ENCODE measurements at regions not wholly inside any gene's neighbourhood (a gene's known extent, or its start where the extent isn't known, plus 50 kb on each side); places are given as distances from the start of the nearest gene placed in this dataset.
"Not testable (repeated sequence)": the region's sequence is repeated elsewhere in the genome, so short reads cannot be mapped to it uniquely, and the experiment has no call there.

DNA sequence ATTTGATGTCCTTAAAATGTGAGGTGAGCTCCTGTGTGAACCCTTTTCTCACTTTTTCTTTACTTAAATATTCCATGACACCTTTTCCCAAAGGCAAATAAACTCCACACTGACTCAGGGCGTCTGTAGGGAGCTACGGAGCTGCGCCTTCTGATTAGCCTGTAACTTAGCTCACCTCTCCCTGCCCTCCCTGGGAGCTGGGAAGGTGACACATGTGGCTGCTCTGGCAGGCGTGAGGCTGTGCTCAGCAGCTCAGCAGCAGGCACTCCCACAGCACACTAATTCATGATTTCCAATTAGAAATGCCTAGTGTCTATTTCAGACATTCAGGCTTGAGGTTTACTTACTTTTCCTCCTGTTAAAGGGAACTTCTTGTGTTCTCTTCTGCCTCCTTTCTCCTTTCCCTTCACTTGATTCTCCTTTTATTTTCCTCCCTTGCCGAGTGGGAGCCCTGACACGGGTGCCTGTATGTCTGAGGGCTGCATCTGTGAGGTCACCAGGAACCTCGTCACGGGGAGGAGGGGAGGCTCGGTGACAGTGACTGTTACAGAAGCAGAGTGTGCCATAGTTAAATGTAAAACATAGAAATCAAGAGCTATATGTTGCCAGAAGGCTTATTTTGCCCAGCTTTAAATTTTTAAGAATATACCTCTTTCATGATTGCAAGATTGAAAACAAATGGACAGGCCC is 437.1 kb downstream of the DCDC2C start:
- DNase-seq: no peak

GRCh38 chr2:4144731-4145130 is 441.4 kb downstream of the DCDC2C start:
- no peak for DNase-seq

DNA sequence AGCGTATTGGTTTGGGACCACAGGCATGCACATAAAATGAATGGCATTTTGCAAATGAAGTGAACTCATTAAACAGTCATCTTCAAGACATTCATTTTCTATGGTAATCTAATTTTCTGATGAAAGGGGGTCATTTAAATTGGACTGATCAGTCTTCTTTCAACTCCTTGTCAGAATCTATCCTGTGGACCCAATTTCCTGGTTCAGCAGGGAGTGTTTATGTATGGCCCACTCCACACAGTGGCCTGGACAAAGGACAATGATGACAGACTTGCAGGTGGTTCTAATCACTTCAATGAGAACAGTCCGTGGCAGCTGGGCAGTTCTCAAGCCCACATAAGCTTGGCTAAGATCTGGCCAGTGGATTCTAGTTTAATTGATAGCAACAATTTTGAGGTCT is 448.1 kb downstream of the DCDC2C start:
- DNase-seq: no peak

DNA sequence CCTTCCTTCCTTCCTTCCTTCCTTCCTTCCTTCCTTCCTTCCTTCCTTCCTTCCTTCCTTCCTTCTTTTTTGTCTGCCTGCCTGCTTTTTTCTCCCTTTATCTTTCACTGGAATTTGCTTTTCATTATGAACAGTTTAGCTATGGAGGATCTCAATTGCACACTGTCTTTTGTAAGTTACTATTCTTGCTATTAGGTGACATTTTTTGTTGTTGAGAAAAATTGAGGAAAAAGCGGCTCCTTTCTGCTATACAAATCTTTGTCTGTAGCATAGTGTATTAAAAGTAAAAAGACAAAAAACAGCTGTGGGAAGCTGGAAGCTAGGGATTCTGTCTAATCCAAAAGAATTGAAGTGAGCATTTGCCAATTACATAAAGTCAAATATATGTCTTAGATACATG is 448.7 kb downstream of the DCDC2C start:
- DNase-seq: no peak

GRCh38 chr2:4168834-4169233 is 465.5 kb downstream of the DCDC2C start:
- no peak for DNase-seq

GRCh38 chr2:4174796-4175195 is 471.4 kb downstream of the DCDC2C start:
- no peak for DNase-seq

- DNase-seq: no peak
These were observed 472.0 kb downstream of the DCDC2C start for GRCh38 chr2:4175343-4175742.

- DNase-seq: no peak
These were observed 477.3 kb downstream of the DCDC2C start for GRCh38 chr2:4180631-4181030.

GRCh38 chr2:4181062-4181461 is 477.7 kb downstream of the DCDC2C start:
- no peak for DNase-seq

GRCh38 chr2:4188561-4188960 is 485.2 kb downstream of the DCDC2C start:
- no peak for DNase-seq

DNA sequence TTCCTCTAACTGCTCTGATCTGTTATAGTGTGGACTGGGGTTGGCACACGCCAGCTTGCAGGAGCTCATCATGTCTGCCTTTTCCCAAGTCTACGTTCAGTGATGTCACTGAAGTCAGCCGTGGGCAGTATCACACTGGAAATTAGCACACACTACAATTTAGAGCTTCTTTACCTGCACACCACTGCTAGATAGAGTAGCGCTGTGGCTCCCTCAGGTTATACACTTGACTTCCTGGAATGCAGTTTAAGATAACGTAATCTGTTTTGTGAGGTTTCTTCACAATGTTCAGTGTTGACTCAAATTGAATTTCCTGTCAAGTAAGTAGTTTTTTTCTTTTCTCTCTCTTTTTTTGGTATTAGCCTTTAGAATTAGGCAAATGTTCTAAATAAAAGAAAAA is 487.2 kb downstream of the DCDC2C start:
- no peak for DNase-seq

DNA sequence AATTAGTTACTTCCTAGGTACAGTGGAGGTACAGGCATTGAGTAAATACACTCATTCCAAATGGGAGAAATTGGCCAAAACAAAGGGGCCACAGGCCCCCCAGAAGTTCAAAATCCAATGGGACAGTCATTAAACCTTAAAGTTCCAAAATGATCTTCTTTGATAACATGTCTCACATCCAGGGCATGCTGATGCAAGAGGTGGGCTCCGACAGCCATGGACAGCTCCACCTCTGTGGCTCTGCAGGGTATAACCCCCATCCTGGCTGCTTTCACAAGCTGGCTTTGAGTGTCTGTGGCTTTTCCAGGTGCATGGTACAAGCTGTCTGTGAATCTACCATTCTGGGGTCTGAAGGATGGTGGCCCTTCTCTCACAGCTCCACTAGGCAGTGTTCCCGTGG is 488.7 kb downstream of the DCDC2C start:
- DNase-seq: no peak

DNA sequence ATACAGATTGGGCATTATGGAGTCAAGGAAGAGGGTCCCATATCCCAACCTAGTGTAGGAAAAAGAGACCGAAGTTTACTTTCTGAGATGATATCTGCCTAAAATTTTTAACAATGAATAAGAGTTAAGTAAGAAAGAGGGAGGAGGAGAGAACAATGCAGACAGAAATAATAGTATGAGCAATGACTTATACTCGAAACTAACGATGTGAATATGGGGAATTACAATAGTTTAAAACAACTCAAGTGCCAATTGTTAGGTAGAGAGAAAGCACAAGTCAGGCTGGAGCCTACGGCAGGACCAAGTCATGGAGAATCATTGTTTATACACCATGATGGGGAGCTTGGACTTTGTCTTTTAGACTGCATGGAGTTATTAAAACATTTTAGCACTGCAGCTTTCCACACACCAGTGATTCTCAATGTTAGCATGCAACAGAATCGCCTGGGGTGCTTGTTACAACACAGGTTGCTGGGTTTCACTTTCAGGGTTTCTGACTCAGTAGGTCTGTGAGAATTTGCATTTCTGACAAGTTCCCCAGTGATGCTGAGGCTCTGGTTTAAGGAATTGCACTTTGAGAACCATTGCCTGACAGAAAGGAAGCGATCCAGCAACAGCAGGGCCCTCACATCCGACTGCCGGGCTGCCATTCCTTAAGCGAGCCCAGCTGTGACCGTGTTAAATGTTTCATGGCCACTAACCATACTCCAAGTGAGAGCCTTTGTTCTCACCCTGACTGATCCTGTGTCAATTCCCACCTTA is 511.2 kb downstream of the DCDC2C start:
- DNase-seq: no peak

DNA sequence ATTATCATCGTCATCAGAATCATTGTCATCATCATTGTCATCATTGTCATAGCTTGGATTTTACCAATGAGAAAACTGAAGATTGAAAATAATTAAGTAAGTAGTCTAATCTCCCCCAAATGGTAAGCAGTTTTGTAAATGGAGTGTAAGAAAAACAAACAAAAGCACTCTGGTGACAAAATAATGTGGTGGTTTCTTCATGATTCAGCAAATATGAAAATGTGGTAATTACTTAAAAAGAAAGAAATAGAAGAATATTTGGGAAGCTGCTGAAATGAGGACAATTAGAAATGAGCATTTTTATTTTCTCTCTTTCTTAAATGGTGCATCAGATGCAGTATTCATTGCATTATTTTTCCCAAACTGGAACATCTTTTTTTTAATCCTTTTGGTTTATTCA is 514.4 kb downstream of the DCDC2C start:
- DNase-seq: no peak

- no peak for DNase-seq
These were observed 515.7 kb downstream of the DCDC2C start for GRCh38 chr2:4219101-4219500.

GRCh38 chr2:4219571-4219970 is 516.2 kb downstream of the DCDC2C start:
- DNase-seq: no peak

- no peak for DNase-seq
These were observed 518.1 kb downstream of the DCDC2C start for GRCh38 chr2:4221434-4221833.

DNA sequence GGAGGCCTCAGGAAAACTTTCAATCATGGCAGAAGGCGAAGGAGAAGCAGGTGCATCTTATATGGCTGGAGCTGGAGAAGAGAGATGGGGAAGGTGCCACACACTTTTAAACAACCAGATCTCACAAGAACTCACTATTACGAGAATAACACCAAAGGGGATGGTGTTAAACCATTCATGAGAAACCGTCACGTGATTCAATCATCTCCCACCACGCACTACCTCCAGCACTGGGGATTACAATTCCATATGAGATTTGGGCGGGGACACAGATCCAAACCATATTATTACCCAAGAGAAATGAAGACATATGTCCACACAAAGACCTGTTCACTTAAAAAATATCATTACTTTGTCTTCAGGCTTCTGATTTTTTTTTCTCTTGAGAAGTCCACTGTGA is 518.5 kb downstream of the DCDC2C start:
- no peak for DNase-seq

- DNase-seq: not testable (repeated sequence)
These were observed 541.0 kb downstream of the DCDC2C start for GRCh38 chr2:4244422-4244821.

- no peak for DNase-seq
These were observed 543.2 kb downstream of the DCDC2C start for GRCh38 chr2:4246364-4247131.

DNA sequence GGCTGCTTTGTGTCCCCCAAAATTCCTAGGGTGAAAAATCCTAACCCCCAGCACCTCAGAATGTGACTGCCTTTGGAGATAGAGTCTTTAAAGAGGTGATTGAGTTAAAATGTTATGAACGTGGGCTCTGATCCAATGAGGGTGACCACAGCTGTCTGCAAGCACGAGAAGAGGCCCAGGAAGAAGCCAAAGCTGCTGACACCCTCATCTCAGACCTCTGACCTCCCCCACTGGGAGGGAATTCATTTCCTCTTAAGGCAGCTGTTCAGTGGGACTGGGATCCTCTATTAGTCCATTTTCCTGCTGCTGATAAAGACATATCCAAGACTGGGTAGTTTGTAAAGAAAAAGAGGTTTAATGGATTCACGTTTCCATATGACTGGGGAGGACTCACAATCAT is 544.4 kb downstream of the DCDC2C start:
- DNase-seq: no peak

DNA sequence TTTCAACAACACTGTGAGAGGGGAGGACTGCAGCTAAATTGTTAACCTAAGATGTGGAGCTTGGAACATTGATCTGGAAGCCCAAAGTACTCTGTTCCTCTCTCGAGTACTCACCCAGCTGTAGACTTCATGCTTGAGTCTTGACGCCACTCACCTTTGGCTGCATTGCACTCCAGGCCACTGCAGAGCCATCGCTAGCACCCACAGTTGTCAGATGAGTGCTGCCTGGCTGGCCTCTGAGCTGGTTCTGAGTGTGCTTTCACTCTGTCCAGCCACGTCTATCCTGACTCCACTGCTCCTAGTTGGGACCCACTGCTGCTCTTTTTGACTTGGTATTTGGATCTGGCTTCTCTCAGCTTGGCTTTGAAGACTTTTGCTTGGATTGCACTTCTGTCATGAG is 552.1 kb downstream of the DCDC2C start:
- DNase-seq: no peak

- DNase-seq: no peak
These were observed 553.0 kb downstream of the DCDC2C start for GRCh38 chr2:4256351-4256750.

DNA sequence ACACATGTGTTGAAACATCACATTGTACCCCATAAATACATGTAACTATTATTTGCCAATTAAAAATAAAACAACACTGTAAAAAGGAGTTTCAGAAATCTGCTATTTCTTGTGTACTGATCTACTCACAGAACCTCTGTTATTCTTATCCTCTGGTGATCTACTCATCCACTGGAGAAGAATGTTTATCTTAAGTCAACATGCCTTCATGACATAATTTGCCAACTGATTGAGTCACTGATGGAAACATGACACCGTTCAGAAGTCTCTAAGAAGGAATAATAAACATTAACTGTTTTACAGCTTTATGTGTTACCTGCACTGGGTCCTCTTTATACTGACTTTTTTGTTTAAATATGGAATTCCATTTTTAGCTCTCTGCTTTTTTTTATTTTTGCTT is 555.2 kb downstream of the DCDC2C start:
- DNase-seq: no peak

Data from activated effector memory CD4-positive, alpha-beta T cell treated with anti-CD3 and anti-CD28 coated beads, Interleukin-2, amount 50 U/mL, for 16 hours (primary cell).